ENCODE measurements at regions not wholly inside any gene's neighbourhood (a gene's known extent, or its start where the extent isn't known, plus 50 kb on each side); places are given as distances from the start of the nearest gene placed in this dataset.
A peak's percentile ranks its signal among the peaks of the same experiment; 100 is the strongest.

DNA sequence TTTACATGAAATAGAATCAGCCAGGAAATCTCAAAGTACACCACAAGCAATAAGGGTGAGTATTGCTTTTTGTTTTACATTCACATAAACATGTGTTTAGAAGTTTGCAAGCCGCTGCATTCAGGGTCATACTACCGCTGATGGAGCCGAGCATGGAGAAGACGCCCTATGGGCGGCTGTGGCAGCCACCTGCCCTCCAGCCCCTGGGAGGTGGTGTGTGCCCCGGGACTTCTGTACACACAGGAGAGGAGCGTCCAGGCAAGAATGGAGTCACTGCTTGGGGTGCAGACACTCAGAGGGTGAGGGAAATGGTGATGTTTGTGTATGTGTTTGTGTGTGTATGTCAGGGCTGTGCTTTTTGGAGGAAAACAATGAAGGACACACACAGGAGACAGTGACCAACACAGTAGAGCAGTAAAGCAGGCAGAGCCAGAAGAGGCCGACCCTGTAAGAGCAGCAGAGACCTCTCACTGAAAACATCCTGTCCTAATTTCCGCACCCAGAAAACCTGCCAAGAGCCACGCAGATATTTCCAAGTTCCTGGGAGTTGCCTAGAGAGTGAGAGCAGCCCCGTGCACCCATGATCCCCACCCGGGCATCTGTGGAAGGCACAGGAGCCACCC, 108.1 kb upstream of the GJB6 start:
- Histone ChIP-seq H3K36me3 (no peaks in the 10 kb centered on the region), H3K27ac (no peak overlapping the region), H3K4me3 (no peak overlapping the region), H3K4me1 (peaks cover 0 to 14% of the 10 kb centered on the region in 2 donors), H3K9me3 (no peaks in the 10 kb centered on the region), H3K27me3 (peaks cover 0 to 4% of the 10 kb centered on the region in 2 donors)
- no peak for DNase-seq
- no peak for ATAC-seq
- TF ChIP-seq, protein P1, sequence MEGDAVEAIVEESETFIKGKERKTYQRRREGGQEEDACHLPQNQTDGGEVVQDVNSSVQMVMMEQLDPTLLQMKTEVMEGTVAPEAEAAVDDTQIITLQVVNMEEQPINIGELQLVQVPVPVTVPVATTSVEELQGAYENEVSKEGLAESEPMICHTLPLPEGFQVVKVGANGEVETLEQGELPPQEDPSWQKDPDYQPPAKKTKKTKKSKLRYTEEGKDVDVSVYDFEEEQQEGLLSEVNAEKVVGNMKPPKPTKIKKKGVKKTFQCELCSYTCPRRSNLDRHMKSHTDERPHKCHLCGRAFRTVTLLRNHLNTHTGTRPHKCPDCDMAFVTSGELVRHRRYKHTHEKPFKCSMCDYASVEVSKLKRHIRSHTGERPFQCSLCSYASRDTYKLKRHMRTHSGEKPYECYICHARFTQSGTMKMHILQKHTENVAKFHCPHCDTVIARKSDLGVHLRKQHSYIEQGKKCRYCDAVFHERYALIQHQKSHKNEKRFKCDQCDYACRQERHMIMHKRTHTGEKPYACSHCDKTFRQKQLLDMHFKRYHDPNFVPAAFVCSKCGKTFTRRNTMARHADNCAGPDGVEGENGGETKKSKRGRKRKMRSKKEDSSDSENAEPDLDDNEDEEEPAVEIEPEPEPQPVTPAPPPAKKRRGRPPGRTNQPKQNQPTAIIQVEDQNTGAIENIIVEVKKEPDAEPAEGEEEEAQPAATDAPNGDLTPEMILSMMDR (IDR thresholded peaks at IDR 0.05), result no peak
- intact Hi-C loops (cut with DNase I), result no loop called here

GRCh38 chr13:20337884-20338551, 105.9 kb upstream of the GJB6 start:
- intact Hi-C loops (cut with DNase I), result no loop called here
- no peak overlapping the region for H3K4me3 ChIP-seq
- H3K9me3 ChIP-seq, result no peaks in the 10 kb centered on the region
- H3K36me3 ChIP-seq, result no peaks in the 10 kb centered on the region
- TF ChIP-seq, protein P1 (IDR thresholded peaks at IDR 0.05), result no peak
- ATAC-seq, result peak; percentile 39
- peaks cover 0 to 2% of the 10 kb centered on the region in 2 donors for H3K27me3 ChIP-seq
- H3K4me1 ChIP-seq, result peaks cover 0 to 14% of the 10 kb centered on the region in 2 donors
- no peak overlapping the region for H3K27ac ChIP-seq
- no peak for DNase-seq

DNA sequence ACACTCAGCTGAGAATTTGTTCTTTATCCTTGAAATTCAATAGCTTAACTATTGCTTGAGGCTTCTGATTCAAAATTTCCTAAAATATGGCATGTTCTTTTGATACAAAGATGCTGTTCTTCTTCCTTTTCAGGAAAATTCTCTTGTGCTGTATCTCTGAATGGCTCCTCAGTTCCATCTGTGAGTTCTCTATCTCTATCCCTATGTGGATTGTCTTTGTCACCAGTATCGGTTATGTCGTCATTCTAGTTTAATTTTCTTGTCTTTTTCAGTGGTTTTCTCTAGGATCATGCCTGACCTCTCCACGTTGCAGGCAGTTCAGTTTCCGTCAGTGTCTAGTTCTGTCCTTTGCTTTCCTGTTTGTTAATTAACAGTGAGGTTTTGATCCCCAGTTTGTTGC, 104.6 kb upstream of the GJB6 start:
- Histone ChIP-seq H3K4me3 (no peak overlapping the region), H3K27me3 (no peaks in the 10 kb centered on the region), H3K9me3 (no peaks in the 10 kb centered on the region), H3K4me1 (peaks cover 0 to 24% of the 10 kb centered on the region in 2 donors), H3K27ac (no peak overlapping the region), H3K36me3 (no peaks in the 10 kb centered on the region)
- DNase-seq, result no peak
- TF ChIP-seq, protein P1 (IDR thresholded peaks at IDR 0.05), result no peak
- intact Hi-C loops (cut with DNase I), result no loop called here
- no peak for ATAC-seq

DNA sequence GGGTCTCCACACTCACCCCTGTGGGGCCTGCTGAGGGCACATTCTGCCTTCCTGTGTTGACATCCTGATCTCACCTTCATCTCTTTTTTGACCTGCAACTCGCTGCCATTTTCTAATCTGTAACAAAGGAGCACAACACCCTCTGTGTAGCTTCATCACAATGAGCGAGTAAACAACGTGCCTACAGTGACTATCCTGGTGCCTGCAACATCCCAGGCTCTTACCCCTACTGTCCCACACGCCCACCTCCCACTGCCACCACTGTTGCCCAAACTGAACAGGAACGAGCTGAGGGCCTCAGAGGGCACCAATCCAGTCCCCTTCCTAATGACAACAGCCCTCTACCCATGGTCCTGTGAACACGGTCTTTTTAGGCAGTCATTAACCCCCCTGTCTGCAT, 102.2 kb upstream of the GJB6 start:
- no peak for ATAC-seq
- Histone ChIP-seq H3K4me3 (no peak overlapping the region), H3K9me3 (no peaks in the 10 kb centered on the region), H3K27ac (no peak overlapping the region), H3K36me3 (no peaks in the 10 kb centered on the region), H3K27me3 (no peaks in the 10 kb centered on the region), H3K4me1 (peaks cover 0 to 15% of the 10 kb centered on the region in 2 donors)
- TF ChIP-seq, protein P1 (IDR thresholded peaks at IDR 0.05), result no peak
- intact Hi-C loops (cut with DNase I), result no loop called here
- no peak for DNase-seq

DNA sequence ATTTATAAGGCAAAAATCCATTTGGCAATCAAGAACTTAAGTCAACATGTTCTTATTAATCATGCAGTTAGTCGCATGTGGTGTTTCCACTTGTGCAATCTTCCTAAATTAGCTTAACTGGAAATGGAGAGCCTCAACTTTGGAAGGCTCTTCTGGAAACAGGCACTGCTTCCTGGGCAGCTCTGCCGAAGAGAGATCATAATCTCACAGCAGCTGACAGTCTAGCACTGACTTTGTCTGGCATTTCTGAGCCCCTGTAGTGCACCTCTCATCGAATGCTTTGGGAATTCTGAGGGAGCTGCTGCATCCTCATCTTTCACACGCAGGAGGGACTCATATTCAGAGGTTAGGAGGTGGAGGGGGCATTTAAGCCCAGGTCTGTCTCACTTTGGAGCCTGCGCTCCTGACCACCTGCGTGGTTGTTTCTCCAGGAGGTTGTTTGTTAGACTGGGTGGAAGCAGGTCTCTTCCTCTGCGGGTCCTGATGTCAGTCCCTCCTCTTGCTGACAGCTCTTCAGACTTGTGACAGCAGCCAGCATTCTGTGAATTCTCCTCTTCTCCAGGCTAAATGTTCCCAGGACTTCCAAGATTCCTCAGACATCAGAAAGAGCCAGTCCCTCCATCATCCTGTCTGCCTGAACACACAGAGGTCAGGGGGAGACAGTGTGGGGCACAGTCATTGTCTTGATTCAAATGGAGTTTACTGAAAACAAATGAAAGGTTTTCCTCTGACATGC, 100.4 kb upstream of the GJB6 start:
- TF ChIP-seq, protein P1 (IDR thresholded peaks at IDR 0.05), result no peak
- no peak overlapping the region for H3K27ac ChIP-seq
- H3K27me3 ChIP-seq, result no peaks in the 10 kb centered on the region
- H3K36me3 ChIP-seq, result no peaks in the 10 kb centered on the region
- H3K4me3 ChIP-seq, result no peak overlapping the region
- intact Hi-C loops (cut with DNase I), result no loop called here
- DNase-seq (no peak), ATAC-seq (peak; percentile 66)
- H3K4me1 ChIP-seq, result peaks cover 0 to 10% of the 10 kb centered on the region in 2 donors
- H3K9me3 ChIP-seq, result peaks cover 0 to 2% of the 10 kb centered on the region in 2 donors
